Fibroblast of skin of right quadriceps (primary cell): ENCODE measurements at regions not wholly inside any gene's neighbourhood (a gene's known extent, or its start where the extent isn't known, plus 50 kb on each side); places are given as distances from the start of the nearest gene placed in this dataset.

Source experiments
- DNase-seq: peaks from one replicate; pipeline ENCODE4 v3.0.0-alpha.2; 2013

- no peak for DNase-seq
Observed at GRCh38 chr16:73560497-73560896, 512.6 kb upstream of the ZFHX3 start.

GRCh38 chr16:73558219-73558618, 510.3 kb upstream of the ZFHX3 start:
- no peak for DNase-seq

GRCh38 chr16:73553941-73554660, 506.2 kb upstream of the ZFHX3 start:
- no peak for DNase-seq

- no peak for DNase-seq
Observed at GRCh38 chr16:73549984-73550631, 502.2 kb upstream of the ZFHX3 start.

GRCh38 chr16:73547552-73548403, 499.9 kb upstream of the ZFHX3 start:
- DNase-seq: no peak

GRCh38 chr16:73546341-73546845, 498.5 kb upstream of the ZFHX3 start:
- no peak for DNase-seq

GRCh38 chr16:73545755-73546154, 497.8 kb upstream of the ZFHX3 start:
- no peak for DNase-seq

GRCh38 chr16:73545290-73545689, 497.4 kb upstream of the ZFHX3 start:
- DNase-seq: no peak

GRCh38 chr16:73544826-73545225, 496.9 kb upstream of the ZFHX3 start:
- DNase-seq: no peak

GRCh38 chr16:73543970-73544599, 496.2 kb upstream of the ZFHX3 start:
- DNase-seq: no peak

- DNase-seq: no peak
Observed at GRCh38 chr16:73543331-73543969, 495.5 kb upstream of the ZFHX3 start.

GRCh38 chr16:73542885-73543284, 495.0 kb upstream of the ZFHX3 start:
- DNase-seq: no peak

GRCh38 chr16:73537921-73538320, 490.0 kb upstream of the ZFHX3 start:
- DNase-seq: no peak

GRCh38 chr16:73536931-73537330, 489.0 kb upstream of the ZFHX3 start:
- no peak for DNase-seq

GRCh38 chr16:73531021-73531420, 483.1 kb upstream of the ZFHX3 start:
- no peak for DNase-seq

GRCh38 chr16:73530529-73530928, 482.6 kb upstream of the ZFHX3 start:
- DNase-seq: no peak

GRCh38 chr16:73529303-73530012, 481.5 kb upstream of the ZFHX3 start:
- no peak for DNase-seq

GRCh38 chr16:73527187-73527586, 479.3 kb upstream of the ZFHX3 start:
- DNase-seq: no peak

- no peak for DNase-seq
Observed at GRCh38 chr16:73526011-73526804, 478.3 kb upstream of the ZFHX3 start.

GRCh38 chr16:73523209-73523608, 475.3 kb upstream of the ZFHX3 start:
- DNase-seq: no peak

- DNase-seq: no peak
Observed at GRCh38 chr16:73521499-73521898, 473.6 kb upstream of the ZFHX3 start.
